SKM-1 treated with dmso at 0.1 percent for 144 hours (cell line): ENCODE measurements at regions not wholly inside any gene's neighbourhood (a gene's known extent, or its start where the extent isn't known, plus 50 kb on each side); places are given as distances from the start of the nearest gene placed in this dataset.

Experiments used
- DNase-seq: peaks from one replicate; lab custom pipeline; 2025; ENCODE audit not compliant: unreplicated experiment; lab: John Stamatoyannopoulos, UW

GRCh38 chr11:130729678-130730300 lies 186.5 kb downstream of the SNX19 start:
- DNase-seq, result no peak

GRCh38 chr11:130731401-130731800 lies 184.9 kb downstream of the SNX19 start:
- DNase-seq, result no peak

DNA sequence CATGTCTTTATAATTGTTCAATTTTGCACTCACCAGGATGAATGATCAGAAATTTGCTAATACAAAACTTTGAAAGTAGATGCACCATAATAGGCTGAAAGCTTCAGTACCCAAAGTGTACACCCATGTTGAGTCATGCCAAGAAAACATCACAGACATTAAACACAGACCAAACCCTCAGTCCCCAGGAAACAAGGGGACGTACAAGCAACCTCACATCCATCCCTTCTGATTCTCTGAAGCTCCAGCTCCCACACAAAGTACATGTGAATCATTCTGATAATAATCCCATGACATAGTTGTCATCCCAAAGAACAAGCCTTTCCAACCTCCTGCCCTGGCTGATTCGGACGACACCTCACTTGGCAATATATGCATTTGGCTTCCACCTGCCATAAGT lies 183.8 kb downstream of the SNX19 start:
- no peak for DNase-seq

GRCh38 chr11:130737041-130737830 lies 179.0 kb downstream of the SNX19 start:
- DNase-seq, result no peak

- DNase-seq, result no peak
Observed at GRCh38 chr11:130737866-130738431, 178.3 kb downstream of the SNX19 start.

DNA sequence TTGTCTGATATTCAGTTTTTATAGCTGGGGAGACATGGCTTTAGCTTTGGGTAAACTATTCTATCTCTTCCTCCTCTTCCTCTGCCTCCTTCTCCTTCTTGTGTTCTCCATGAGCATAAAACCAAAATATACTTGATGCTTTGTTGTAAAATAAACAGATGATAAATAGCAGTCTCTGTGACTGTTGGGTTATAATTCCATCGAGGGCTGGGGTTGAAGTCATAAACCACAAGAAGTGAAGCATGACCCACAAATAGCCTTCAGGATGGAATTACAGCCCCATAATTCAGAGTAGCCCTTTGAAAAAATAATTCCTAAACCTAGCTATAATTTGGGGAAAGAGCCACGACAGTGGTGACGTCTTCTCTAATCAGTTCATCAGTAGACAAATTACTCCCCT lies 177.7 kb downstream of the SNX19 start:
- DNase-seq, result no peak

DNA sequence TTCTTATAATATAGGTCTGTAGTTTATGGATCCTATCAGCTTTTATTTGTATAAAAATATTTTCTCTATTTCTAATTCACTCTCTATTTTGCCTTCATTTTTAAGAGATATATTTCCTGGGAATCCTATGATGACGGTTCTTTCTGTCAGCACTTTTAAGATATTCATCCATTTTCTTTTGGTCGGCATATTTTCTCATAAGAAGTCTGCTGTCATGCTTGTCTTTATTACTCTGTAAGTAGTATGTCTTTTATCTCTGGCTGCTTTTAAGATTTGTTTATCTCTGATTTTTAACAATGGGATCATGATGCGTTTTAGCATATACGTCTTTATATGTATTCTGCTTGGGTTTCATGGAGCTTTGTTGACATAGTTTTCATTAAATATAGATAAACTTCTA lies 175.5 kb downstream of the SNX19 start:
- DNase-seq, result no peak

GRCh38 chr11:130744794-130745193 lies 171.5 kb downstream of the SNX19 start:
- no peak for DNase-seq

- no peak for DNase-seq
Observed at GRCh38 chr11:130749216-130749615, 167.1 kb downstream of the SNX19 start.

- DNase-seq, result no peak
Observed at GRCh38 chr11:130760515-130761125, 155.7 kb downstream of the SNX19 start.

DNA sequence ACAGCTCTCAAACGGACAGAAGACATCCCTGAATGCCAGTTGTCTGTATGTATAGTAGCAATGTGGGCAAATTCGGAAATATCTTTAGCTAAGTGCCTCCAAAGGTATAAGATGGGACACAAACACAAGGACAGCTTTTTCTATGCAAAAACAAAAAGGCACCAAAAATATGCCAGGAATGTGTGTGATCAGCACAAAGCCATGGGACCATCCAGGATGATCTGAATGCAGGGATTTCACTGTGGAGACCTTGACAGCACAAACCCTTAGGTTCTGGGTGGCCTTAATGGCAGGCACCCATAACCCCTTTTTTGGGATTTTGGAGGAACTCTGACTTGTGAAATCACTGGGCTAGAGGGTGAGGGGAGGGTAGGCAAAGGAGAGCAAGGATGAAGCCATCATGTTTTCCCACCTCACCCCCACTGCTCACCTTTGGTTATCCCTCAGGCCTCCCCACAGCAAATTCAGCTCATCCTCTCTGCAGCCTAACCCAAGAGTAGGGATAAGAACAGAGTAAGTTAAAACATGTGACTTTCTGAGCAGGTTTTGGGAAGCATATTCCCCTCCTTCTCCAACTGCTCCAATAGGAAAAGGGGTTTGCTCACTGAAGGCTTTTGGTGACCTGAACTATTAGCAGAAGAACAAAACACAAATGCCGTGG lies 154.6 kb downstream of the SNX19 start:
- no peak for DNase-seq

DNA sequence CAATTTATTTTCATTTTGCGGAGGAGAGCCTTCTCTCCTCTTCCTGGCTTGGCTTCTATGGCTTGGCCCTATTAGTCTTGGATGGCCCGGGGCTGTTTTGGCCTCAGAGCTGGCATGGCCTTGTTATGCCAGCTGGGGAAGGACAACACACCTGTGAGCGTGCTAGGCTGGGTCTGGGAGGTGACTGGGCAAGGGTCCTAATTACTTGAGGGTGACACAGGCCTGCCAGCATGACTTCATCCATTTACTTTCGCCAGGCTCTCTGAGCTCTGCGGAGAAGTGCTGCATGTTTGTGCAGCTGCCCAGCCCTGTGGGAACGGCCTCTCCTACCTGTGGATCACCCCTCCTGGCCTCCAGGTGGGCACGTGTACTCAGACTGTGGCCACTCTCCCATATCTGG lies 153.6 kb downstream of the SNX19 start:
- DNase-seq, result no peak

- DNase-seq, result no peak
Observed at GRCh38 chr11:130763087-130763980, 152.9 kb downstream of the SNX19 start.

DNA sequence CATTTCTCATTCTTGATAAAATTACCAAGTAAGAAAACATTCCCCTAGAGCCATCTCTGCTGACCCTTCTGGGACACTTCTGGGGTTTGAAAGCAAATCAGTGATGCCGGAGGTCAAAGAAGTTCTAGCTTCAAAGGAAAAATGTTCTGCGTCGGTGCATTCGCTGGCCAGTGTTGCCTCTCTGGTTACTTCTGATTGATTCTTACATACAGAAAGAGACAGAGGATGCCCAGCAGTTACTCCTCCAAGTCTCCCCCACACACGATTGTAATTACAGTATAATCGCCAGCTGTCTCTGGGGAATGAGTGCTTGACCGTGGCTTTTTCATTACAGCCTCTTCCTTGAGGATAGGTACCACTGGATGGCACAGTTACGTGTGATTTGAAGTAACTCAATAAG lies 150.9 kb downstream of the SNX19 start:
- DNase-seq, result no peak

DNA sequence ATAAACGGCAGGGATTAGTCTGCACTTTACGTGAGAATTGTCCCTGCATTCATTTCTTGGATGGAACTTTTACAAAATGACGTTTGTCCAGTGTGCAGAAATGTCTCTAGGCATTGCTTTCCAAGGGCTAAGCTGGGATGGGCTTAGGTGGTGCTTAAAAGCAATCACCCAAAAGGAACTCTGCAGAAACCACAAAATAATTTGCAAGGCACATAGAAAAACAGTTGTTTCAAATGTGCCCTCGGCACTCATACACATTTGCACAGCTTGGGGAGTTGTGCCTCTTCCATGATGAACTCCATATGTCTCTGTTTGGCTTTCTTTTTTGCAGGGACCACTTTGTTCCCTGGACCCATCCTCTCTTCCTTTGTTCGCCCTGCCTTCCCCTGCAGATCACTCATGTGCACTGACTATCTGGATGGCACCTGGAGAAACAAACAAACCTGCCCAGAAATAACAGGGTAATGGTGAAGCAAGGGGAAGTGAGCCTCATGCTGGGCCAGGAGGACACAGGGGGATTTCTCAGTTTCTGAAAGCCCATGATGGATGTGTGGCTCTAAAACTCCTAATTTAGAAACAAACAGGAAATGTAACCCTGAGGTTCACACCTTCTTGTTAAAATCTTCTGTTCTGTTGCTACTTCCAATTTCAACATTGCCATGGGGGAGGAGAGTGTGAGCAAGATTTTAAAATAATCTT lies 150.2 kb downstream of the SNX19 start:
- no peak for DNase-seq

- DNase-seq, result no peak
Observed at GRCh38 chr11:130766650-130767565, 149.4 kb downstream of the SNX19 start.

GRCh38 chr11:130769782-130770535 lies 146.3 kb downstream of the SNX19 start:
- DNase-seq, result no peak

GRCh38 chr11:130771708-130772107 lies 144.6 kb downstream of the SNX19 start:
- DNase-seq, result no peak
